GM19395 (cell line): ENCODE measurements at regions not wholly inside any gene's neighbourhood (a gene's known extent, or its start where the extent isn't known, plus 50 kb on each side); places are given as distances from the start of the nearest gene placed in this dataset.
"Not testable (repeated sequence)": the region's sequence is repeated elsewhere in the genome, so short reads cannot be mapped to it uniquely, and the experiment has no call there.

ENCODE experiments used
- ATAC-seq: cut with Tn5 transposase; IDR thresholded peaks from one replicate; pipeline ENCODE4 v1.9.1; 2021; ENCODE audit warnings: mild to moderate bottlenecking, moderate library complexity; ENCODE audit not compliant: unreplicated experiment

DNA sequence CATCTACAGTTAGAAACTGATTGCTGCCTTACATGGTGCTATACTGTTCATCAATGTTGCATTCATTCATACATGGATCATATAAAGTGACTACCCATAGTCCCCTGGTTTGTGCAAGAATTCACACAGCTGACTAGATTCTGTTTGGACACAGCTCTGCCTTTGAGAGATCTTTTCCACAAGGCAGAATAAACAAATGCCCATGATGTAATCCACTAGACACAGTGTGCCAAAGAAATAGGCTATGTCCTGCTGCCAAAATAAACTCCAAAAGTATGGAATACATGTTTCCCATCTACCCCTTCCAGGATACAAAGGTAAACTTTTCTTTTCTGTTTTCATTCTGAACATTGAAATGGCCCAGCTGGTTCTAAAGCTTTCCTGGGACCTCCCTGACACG is 269.4 kb upstream of the CHAC2 start:
- no peak for ATAC-seq

DNA sequence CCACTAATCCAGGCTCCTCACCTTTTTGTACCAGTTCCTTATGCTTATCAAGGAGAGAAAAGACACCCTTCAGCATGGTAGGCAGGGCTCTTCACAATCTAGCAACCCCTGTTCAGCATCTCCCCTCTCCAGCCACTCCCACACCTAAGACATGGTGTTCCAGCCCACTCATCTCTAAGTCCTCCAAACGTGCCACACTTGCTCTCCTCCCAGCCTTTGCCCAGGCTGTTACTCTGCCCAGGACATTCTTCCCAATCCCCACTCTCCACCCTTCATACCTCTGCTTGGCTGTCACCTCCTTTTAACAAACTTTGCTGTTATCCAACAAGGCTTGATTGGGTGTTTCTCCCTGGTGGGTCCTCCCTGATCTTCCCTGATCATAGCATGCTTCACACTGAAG is 270.6 kb upstream of the CHAC2 start:
- ATAC-seq: no peak

DNA sequence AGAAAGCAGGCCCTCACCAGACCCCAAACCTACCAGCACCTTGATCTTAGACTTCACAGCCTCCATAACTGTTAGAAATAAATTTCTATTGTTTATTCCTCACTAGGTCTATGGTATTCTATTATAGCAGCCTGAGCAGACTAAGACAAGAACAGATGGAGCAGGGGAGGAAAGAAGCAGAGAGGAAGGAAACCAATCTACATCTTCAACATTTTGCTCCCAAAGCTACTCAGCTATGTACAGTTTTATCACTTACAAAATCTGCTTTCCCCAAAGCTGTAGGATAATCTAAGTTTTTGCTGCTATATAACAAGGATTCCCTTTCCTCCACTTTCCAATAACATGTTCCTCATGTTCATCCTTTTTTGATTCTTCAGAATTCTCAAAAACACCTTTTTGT is 274.4 kb upstream of the CHAC2 start:
- no peak for ATAC-seq

- ATAC-seq: no peak
Measured at GRCh38 chr2:53490659-53491058, 276.9 kb upstream of the CHAC2 start.

- ATAC-seq: not testable (repeated sequence)
Measured at GRCh38 chr2:53486185-53486899, 281.3 kb upstream of the CHAC2 start.

DNA sequence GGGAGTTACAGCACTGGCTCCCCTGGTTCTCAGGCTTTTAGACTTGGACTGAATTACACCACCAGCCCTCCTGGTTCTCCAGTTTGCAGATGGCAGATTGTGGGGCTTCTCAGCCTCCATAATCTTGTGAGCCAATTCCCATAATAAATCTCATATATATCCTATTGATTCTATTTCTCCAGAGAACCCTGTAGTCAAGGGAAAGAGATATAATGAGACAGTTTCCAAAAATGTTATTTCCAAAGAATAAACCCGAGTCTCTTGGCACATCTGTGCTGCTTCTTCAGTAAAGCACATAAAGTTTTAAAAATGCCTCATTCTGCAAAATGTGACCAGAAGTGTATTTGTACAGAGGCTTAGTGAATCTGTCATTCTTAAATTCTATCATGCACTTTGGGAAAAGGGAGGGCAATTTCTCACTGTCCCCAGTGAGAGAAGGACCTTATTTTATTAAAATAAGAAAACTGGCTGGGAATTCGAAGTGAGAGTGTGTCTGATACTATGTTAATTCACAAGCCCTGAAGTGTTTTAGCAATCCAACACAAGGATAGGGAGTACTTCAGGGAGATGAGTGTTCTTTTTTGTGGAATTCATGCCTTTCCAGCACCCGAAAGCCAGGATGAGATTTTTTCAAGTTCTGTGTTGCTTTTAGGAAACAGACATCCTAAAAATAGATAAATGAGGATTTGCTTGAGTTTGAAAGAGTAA is 282.4 kb upstream of the CHAC2 start:
- ATAC-seq: no peak

DNA sequence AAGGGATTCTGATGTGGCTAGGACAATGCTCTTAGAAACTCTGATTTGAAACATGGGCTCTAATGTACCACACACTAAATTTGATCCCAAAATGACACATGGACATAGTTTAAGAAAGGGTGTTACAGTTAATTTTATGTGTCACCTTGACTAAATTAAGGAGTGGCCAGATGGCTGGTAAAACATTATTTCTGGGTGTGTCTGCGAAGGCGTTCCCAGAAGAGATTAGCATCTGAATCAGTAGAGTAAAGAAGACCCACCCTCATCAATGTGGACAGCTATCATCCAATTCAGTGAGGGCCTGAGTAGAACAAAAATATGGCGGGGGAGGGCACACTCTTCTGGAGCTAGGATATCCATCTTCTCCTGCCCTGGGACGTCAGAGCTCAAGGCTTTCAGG is 283.1 kb upstream of the CHAC2 start:
- ATAC-seq: no peak

GRCh38 chr2:53477517-53477916 is 290.1 kb upstream of the CHAC2 start:
- ATAC-seq: no peak

GRCh38 chr2:53476834-53477233 is 290.8 kb upstream of the CHAC2 start:
- ATAC-seq: no peak

DNA sequence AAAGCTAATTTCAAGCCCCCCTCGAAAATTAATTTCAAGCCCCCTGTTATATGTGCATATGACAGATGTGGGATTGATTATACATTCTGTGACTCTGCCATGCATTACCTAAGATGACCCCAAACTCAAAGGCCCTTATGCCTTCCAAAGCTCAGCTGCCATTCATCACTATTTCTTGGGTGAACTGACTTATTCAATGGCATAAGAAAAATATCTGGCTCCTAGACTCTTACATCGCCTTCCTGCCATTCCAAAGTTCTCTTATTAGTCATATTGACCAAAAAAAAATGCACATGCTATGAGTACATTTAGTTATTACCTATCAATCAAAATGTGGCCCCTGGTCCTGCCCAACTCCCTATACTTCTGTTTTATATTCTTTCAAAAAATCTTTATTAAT is 291.8 kb upstream of the CHAC2 start:
- ATAC-seq: no peak

GRCh38 chr2:53475321-53475720 is 292.3 kb upstream of the CHAC2 start:
- no peak for ATAC-seq

GRCh38 chr2:53474914-53475313 is 292.7 kb upstream of the CHAC2 start:
- no peak for ATAC-seq

DNA sequence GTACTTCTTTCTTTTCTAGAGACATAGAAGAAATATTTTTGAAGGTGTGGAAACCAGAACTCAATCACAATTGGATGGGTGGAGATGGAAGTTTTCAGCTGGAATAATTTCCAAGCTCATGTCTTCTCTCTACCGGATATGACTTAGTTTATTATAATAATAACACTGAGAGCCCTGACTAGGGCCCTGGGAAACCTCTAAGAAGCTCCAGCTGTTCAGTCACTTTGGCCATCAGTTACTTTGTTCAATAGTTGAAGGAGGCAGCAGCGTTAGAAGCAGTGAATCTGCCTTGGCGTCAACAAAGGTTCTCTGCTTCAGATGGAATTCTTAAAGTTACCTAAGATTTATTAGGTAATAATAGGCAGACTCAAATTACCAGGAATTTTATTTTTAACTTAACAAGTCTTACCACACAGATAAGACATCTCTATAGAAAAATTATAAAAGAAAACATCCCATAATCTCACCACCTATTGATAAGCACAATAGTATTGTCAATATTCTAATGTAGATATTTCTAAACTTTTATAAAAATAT is 293.8 kb upstream of the CHAC2 start:
- no peak for ATAC-seq

GRCh38 chr2:53473236-53473635 is 294.4 kb upstream of the CHAC2 start:
- ATAC-seq: no peak

DNA sequence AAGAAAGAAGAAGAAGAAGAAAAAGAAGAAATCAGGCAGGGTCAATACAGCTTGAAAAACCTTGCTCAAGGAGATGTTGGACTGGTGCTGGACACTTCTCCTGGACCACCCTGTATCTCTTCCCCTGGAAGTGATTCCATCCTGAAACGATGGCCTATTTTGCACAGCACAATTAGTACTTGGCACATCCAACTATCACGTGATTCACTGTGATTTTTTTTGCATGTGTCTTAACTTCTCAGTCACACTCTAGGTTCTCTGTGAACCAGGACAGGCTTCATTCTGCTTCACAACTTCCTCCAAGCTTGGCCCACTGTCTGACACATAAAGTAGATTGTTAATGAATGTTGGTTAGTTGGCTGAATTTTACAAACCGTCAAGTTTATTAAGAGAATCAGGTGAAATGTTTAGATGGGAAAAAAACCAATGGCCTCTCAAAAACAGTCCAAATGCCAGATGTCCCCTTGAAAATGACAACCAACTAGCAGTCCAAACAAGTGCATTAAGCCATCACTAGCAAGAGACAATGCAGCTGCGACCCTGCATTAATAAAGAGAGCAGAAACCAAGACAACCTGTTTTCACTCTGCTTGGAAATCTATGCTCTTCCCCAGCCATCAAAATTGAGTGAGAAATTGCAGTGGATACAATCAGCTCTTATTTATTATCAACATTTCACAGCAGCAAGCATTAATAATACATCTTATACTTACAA is 300.0 kb upstream of the CHAC2 start:
- ATAC-seq: no peak

GRCh38 chr2:53463806-53464726 is 303.5 kb upstream of the CHAC2 start:
- ATAC-seq: no peak

GRCh38 chr2:53460937-53461336 is 306.7 kb upstream of the CHAC2 start:
- ATAC-seq: no peak

DNA sequence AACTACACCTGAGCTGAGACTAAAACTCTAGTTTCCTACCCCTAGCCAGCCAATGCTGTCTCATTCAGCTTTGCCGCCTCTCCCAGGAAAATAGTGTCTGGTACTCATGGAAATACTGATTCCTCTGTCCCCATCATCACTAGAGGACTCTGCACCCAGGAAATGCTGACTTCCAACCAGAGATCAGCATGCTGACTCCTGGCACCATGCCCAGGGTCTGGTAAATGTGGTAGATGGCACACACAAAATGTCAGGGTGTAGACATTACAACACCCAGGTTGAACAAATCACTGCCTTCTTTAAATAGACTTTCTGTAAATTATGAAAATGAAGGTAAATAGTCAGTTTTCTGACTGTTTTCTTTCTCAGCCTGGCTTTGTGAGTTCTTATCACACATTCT is 307.3 kb upstream of the CHAC2 start:
- no peak for ATAC-seq

DNA sequence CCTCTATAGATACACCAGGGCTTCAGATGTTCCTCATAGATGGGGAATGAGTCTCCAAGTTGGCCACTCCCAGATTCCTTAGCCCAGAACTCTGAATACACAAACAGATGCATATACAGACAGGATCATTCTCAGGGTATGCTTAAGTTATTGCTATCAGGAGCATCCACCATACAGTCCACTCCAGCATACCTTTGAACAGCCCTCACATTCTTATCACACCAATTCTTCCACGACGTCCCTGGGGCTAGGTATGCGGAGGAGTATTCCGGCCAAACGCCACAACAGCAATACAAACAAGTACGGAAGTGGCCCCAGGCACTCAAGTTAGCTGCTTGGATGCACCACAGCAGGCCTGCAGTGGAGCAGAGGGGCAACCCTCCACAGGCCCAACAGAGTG is 312.5 kb upstream of the CHAC2 start:
- no peak for ATAC-seq

GRCh38 chr2:53452957-53453748 is 314.5 kb upstream of the CHAC2 start:
- ATAC-seq: no peak
